LHCN-M2 (cell line): ENCODE measurements at regions not wholly inside any gene's neighbourhood (a gene's known extent, or its start where the extent isn't known, plus 50 kb on each side); places are given as distances from the start of the nearest gene placed in this dataset.
"Not testable (repeated sequence)": the region's sequence is repeated elsewhere in the genome, so short reads cannot be mapped to it uniquely, and the experiment has no call there.

Source experiments
- DNase-seq: peaks from one replicate; pipeline ENCODE4 v3.0.0-alpha.2; 2012; ENCODE audit warnings: low read depth

DNA sequence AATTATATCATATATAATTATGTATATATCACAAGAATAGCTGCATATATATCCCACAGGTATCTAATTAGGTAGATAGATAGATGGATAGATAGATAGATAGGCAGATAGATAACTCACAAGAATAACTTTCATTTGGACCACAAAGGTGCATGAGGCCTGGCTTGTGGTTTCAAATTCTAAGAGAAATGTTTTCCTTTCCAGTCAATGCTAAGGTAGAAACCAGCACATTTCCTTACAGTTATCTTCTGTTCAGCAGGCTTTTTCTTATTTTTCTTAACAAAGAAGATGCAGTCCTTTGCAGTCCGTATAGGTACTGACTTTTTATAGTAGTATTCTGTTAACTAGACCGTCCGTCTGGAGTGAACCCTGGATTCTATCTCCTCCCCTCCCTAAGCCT lies 152.9 kb upstream of the ANKFN1 start:
- DNase-seq = no peak

DNA sequence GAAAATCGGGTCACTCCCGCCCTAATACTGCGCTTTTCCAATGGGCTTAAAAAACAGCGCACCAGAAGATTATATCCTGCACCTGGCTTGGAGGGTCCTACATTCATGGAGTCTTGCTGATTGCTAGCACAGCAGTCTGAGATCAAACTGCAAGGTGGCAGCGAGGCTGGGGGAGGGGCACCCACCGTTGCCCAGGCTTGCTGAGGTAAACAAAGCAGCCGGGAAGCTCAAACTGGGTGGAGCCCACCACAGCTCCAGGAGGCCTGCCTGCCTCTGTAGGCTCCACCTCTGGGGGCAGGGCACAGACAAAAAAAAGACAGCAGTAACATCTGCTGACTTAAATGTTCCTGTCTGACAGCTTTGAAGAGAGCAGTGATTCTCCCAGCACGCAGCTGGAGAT lies 150.6 kb upstream of the ANKFN1 start:
- not testable (repeated sequence) for DNase-seq

DNA sequence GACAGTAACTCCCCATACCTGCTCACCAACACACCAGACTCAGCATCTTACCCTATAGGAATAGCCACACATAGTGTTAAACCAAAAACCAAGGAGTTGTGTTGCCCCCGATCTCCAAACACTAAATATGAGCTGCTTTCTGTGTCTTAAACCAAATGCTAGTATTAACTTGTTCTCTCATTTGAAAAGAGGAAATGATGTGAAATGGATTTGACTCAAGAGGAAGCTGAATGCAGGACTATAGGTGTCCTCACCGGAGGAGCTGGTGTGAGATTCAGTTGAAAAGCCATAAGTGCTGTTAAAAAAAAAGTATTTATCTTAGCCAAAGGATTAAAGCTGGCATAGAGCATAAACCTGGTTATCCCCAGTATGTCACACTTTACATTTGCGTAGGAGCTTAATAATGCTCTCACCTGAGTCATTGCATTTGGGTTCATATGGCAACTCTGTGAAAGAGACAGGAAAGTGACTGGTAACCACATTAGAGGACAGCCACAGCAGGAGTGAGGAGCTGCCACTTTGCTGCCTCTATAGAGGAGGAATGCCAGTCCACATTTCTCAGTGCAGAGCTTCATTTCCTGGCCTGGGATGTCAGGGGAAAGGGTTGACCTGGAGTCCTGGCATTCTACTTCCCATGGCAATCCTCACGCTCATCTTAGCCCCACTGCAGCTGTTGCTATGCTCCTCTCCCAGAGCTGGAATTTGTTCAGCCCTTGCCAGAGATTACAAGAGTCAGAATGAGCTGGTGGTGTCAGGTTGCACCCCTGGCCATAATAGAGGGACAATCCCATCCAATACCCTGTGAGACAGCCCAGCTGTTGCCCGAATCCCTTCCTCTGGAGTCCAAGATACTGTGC lies 143.3 kb upstream of the ANKFN1 start:
- peak; percentile 99 for DNase-seq

DNA sequence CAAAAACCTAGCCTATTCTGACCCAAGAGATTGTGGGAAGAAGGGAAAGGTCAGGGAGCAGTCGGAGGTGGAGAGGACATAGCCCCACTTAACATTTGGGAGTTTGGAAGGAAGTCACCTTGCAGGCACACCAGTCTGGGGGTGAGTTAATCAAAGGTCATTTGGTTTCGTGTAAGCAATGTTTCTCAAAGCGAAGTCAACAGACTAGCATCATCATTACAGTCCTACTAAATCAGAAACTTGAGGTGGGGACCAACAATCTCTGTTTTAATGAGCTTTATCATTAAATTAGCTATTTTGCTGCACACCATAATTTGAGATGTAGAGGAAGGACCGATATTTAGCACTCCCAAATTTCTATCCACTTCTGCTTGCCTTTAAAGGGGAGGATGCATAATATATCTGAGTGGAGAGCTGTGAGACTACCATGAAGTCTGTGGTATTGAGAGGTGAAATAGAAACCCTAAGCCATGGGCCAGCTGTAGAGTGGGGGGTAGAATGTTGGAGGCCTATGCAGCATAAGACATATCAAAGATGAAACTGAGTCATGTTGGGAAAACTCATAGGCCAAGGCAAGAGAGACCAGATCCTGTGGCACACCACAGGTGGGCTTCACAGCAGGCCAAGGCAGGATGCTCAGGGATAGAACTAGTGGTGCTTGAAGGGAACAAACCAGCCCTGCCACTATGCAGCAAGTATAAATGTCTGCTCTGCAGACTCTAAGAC lies 141.7 kb upstream of the ANKFN1 start:
- no peak for DNase-seq

DNA sequence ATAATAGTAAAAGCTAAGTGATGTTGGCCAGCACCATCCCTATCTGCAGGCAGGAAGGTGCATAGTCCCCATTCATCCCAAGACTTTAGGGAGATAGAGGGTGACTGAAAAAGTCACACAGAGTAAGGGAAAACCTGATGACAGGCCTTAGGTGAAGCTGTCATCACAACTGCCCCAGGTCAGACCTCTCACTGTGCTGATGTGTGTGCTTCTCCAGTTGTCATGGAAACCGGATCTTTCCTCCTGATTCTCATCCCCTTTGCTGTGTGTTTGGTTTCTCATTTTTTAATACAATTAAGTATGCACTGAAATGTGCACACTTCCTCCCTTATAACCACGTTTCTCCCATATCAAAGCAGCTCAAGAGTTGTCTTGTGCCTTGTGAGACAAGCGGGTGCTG lies 135.1 kb upstream of the ANKFN1 start:
- no peak for DNase-seq

DNA sequence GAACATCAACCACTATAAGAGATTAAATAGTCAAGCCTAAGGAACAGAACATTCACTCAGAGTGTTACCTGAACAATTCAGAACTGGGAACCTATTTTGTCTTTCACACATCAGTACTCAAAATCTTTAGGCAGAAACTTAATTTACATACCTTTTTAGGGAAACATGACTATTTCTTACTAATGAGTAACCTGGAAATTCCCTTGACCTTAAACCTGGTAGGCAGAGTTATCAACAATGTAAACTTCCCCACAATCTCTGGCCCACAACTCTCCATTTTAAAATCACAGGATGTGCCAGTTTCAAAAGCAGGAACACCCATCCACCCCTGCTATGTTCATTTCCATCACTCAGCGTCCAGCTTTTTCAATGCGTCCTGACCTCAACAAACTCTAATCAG lies 132.9 kb upstream of the ANKFN1 start:
- DNase-seq = no peak

DNA sequence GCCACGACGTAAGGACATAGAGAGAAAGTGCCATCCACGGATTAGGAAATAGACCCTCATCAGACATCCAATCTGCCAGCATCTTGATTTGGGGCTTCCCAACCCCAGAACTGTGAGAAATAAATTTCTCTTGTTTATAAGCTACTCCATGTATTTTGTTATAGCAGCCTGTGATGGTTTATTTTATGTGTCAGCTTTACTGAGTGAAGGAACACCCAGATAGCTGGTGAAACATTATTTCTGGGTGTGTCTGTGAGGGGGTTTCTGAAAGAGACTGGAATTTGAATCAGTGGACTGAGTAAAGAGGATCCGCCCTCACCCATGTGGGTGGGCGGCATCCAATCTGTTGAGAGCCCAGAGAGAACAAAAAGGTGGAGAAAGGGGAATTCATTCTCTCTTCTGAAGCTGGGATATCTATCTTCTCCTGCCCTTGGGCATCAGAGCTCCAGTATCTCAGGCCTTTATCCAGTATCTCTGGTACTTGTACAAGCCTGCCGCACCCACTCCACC lies 131.5 kb upstream of the ANKFN1 start:
- no peak for DNase-seq

DNA sequence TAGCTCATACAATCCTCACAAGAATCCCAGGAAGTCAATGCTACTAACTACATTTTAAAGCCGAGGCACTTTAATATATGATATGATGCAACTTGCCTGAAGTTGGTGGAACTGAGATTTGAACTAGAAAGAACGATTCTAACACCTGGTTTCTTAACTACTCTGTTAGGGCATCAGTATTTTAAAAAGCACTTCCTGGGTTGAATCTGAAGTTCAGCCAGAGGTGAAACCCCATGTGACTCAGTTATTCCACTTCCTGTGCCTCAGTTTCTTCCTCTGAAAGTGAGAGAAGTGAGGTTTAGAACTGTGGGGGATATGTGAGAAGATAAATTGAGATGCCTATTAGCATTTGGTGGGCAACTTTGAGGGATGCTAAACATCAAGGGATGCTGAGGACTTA lies 129.4 kb upstream of the ANKFN1 start:
- no peak for DNase-seq

DNA sequence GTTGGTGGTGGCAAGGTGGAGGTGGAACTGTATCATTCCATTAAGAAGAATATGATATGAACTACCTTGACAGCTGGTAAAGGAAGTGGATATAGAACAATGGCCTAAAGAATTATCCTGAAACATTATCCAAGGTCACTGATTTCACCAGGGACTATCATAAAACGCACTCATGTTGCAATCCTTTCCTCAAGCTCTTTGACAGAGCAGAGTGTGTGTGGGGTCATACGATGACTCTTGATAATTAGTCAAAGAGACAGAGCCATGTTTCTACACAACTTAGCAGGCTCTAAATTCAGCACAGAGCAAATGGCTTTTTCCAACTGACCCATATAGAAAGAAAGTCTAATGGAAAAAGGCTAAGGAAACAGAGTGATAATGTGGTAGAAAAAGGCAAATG lies 126.4 kb upstream of the ANKFN1 start:
- no peak for DNase-seq

DNA sequence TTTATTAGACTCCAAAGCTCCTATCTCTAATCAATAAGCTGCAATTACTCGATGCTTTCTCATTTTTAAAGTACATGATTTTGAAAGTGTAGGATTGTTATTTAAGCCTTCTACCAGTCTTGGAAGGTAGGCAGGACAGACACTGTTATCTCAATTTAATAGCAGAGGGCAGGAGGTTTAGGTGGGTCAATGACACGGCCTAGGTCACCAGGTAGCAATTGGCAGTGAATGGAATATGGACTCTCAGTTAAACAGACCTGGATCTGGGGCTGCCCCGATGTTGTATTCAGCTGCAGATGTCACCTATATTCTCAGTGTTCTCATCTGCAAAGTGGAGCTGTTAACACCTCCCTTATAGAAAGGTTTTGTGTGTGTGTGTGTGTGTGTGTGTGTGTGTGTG lies 124.4 kb upstream of the ANKFN1 start:
- no peak for DNase-seq

DNA sequence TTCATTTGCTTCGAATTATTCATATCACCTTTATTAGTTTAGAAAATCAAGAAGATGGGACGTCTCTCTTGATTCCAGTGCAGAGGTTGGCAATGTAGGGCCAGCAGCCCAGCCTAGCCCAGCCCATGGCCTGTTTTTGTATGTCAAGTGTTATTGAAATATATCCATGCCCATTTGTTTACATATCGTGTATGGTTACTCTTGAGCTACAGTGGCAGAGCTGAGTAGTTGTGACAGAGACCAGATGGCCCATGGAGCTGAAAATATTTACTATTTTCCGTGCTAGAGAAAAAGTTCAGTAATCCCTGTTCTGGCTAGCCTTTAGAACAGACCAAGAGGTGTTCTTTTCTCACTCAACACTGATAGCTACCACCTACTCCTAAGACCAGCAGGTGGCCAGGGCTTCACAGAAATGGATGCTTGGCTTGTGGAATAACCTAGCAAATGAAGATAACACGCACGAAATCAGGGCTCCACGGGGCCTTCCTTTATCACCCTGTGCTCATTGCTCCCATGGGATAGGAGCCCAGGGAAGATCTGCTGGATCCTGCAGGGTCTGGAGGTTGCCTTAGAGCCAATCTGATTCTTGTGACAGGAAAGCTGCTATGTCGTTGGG lies 123.2 kb upstream of the ANKFN1 start:
- DNase-seq = no peak

DNA sequence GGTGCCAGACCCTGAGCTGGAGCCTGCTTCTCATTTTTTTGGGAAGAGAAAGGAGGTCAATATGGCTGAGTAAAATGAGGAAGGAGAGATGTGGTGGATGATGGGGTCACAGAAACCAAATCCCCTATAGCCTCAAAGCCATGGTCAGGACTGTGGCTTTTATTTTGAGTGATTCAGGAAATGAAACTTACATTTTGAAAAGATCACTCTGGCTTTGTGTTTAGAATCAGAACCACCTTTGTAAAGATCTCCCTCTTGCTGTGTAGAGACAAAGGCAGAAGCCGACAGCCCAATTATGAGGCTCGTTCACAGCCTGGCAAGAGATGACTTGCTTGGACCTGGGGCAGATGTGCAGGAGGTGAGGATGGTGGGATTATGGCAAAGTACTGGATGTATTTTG lies 121.6 kb upstream of the ANKFN1 start:
- DNase-seq = no peak

DNA sequence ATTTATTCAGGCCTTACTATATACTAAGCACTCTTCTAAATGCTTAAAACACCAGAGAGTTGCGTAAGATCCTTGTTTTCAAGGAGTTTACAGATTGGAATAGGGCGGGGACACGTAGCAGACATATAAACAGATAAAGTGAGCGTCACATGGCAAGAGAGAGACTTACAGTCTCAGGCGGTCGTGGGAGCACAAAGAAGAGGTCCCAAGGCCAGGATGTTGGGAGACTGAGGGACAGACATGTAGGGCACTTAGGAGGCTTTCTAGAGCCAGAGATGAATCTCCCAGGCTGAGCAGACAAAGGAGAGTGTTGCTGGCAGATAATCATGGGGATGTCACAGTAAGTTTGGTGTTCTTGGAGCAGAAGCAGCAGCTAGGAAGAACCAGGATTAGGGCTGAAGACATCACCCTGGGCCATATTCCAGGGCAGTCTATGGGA lies 119.1 kb upstream of the ANKFN1 start:
- DNase-seq = no peak

DNA sequence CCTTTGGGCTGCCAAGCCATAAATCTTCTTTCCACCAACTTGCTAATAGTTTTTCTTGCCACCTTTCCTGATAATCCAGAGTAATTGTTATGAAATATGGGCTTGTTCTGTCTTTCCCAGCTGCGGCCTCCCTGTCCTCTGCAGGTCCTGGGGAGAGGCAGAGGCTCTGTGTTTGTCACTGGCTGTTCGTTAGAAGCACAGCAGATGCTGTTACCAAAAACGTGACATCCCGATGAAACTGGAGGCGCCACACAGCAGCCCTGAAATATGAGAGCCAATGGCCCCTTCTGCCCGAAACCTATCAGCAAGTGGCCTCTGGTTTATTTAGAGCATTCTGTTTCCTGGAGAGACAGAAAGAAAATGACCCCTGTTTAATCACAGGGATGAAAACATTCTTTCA lies 115.1 kb upstream of the ANKFN1 start:
- no peak for DNase-seq

DNA sequence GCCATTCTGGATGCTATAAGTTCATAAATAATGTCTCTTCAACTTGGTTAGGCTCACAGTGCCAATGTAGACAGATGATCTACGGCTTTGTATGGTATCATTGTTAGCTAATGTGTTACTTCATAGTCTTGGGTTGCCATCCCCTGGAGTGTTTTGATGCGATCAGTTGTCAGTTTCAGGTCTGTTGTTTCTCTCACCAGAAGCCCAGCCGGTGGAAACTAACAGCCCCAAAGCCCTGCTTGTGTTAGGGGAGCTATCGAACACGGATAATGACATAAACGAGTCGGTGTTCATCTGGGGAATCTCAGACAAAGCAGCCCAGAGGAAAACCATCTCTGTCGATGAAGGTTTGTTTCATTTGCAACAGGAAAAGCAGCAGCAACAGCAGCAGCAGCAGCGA lies 107.4 kb upstream of the ANKFN1 start:
- DNase-seq = no peak

DNA sequence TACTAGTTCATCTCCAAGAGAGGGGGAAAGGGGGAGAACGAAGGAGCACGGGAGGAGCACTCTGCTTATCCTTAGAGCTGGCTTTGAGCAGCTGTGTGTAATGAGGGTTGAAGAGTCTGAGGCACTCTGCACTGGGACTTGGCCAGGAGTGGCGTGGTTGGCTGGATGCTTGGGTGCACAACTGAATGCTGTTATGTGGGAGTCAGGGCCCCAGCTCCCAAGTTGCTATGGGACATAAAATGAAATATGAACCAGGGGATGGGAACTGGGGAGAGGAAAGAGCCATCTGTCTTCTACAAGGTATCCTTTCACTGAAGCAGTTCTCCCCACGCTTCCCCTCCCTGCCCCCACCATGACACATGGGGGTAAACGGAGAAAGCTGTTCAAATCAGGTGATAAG lies 105.9 kb upstream of the ANKFN1 start:
- DNase-seq = no peak

DNA sequence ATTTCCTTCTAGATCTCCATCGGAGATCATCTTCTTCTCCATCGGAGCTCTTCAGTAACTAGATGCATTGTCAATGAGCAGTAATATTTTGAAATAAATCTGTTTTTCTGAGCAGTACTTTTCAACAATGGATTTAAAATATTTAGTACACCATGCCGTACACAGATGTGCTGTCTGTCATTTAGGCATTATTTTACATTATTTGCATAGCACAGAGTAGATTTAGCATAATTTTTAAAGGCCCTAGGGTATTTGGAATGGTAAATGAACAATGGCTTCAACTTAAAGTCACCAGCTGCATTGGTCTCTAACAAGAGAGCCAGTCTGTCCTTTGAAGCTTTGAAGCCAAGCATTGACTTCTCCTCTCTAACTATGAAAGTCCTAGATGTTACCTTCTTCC lies 95.4 kb upstream of the ANKFN1 start:
- DNase-seq = no peak

DNA sequence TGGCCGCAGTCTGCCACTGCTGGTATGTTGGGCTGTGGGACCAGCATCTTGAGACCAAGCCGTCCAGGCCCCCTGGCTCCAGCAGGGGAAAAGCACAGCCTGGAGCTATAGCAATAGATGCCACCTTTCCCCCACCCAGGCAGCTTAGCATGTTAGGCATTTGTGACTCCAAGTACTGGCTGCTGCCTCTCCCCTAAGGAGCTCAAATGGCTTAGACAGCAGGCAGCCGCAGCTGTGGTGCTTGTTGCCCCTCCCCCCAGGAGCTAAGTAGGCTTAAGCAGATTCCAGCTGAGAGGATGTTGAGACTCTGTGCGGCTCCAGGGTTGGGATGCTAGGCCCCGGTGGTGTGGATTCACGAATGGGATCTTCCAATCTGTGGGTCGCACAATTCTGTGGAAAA lies 88.8 kb upstream of the ANKFN1 start:
- no peak for DNase-seq

DNA sequence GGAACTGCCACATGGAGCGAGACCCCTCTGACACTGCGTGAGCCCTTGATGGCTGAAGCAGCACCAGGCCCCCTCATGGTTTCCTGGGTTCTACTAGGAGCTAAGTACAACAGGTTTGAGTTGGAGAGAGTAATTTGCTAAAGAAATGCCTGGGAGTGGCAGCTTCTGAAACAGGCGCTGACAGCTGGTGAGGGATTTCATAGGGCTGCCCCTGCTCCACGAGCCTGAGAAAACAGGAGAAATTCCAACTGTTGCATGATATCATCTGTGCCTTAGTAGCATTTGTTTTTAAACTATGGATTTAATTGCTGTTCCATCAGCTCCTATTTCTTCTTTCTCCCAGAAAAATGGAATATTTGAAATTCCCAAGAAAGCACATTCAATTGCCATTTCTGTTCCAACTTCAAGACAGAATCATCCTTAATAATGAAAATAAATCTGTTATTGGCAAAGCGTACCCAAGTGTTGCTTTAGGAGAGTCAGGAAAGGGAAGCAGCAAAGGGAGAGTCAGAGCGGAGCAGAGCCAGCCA lies 78.8 kb upstream of the ANKFN1 start:
- DNase-seq = peak; percentile 83

DNA sequence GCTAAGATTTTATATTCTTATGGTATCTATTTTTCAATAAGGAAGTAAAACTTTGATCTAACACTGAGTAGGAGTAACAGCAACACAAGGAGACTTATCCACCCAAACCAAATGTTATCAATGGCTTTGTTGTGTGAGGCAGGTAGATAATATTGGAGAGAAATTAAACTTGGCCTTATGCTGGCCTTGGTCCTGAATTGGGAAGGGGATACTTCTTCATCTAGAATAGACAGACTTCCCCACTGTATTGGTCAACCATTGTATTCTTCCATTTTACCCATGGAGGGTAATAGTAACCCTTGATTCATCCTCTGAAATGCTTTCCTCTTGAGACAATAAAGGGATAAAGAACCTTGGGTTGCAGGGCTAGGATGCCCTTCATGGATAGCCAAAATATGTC lies 76.3 kb upstream of the ANKFN1 start:
- no peak for DNase-seq

DNA sequence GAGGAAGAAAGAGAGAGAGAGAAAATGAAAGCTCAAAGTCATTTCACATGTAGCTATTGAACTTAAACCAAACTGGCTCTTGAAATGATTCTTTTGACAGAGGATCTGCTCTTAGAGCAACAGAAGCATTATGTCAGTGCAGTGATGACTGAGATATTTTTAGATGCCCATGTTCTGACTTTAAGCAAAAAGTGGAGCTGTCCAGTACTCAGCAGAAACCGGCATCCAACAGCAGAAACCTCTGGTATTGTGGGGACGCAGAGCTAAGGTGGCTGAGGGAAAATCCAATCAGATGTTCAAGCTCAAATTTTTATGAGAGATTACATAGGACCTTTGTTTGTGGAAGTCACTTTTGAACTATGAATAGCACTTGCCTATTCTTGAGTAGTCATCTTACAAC lies 69.8 kb upstream of the ANKFN1 start:
- no peak for DNase-seq

DNA sequence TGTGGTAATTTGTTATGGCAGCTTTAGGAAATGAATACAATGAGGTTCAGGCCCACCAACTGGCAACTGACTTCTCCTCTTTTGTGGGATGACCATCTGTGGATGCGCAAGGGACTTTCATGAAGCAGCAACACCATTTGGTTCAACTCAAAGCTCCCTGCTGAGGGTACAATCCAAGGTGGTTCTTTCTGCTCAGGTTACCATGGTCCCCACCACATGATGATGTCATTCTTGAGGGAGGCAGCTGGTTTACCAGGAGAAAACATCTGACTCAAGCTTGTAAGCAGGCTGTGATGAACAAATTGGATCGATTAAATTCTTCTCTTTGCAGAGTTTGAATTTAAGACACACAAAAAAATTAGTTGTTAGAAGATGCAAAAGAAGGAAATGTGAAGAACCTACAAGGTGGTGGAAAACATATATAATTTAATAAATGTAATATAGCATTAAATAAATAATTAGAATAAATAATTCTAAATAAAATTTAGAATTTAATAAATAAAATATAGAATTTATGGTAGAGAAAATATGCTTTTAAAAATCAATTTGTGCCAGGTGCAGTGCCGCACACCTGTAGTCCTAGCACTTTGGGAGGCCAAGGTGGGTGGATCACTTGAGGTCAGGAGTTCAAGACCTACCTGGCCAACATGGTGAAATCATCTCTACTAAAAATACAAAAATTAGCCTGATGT lies 67.6 kb upstream of the ANKFN1 start:
- DNase-seq = peak; percentile 41
